Left colon (tissue), 2 donors: ENCODE measurements at regions not wholly inside any gene's neighbourhood (a gene's known extent, or its start where the extent isn't known, plus 50 kb on each side); places are given as distances from the start of the nearest gene placed in this dataset.

ENCODE experiments used
- ATAC-seq: fragments of 200-7000 bp; cut with Tn5 transposase; one replicate; pipeline ENCODE4 v1.9.1; 2020; ENCODE audit warnings: mild to moderate bottlenecking, moderate library complexity
- DNase-seq, 2 donors: peaks; one replicate each; pipeline ENCODE4 v3.0.0-alpha.2; 2020
- intact Hi-C, 2 donors: fragments of 100-400 bp; cut with DNase I in 1 of 2; cut with micrococcal nuclease in 1 of 2; formaldehyde crosslinking; loops; one replicate each; pipeline versions ENCODE4 v1.11.2 to v1.14.0; 2022; cut with DNase I, micrococcal nuclease
- donor health status: DM: no; HTN: no; CAD: no.
- donor health status: DM: yes; HTN: yes; CAD: no.

GRCh38 chr12:92488735-92489134 lies 214.1 kb upstream of the PLEKHG7 start:
- ATAC-seq: no peak
- intact Hi-C loops: no loop called here
- DNase-seq: no peak

- intact Hi-C loops: no loop called here
These were observed 215.7 kb upstream of the PLEKHG7 start for GRCh38 chr12:92487138-92487485.

GRCh38 chr12:92486443-92487137 lies 216.2 kb upstream of the PLEKHG7 start:
- ATAC-seq: no peak
- DNase-seq: no peak
- intact Hi-C loops: no loop called here

More at GRCh38 chr12:92487138-92487485, 215.7 kb upstream of the PLEKHG7 start:
- DNase-seq: no peak
- ATAC-seq: no peak

GRCh38 chr12:92485351-92486348 lies 217.1 kb upstream of the PLEKHG7 start:
- DNase-seq (no peak), ATAC-seq (no peak)
- intact Hi-C loops: no loop called here

- ATAC-seq: no peak
- intact Hi-C loops: no loop called here
- no peak for DNase-seq
These were observed 220.2 kb upstream of the PLEKHG7 start for GRCh38 chr12:92482599-92482998.

GRCh38 chr12:92481066-92481465 lies 221.7 kb upstream of the PLEKHG7 start:
- DNase-seq: no peak
- no peak for ATAC-seq
- intact Hi-C loops: no loop called here

- intact Hi-C loops: no loop called here
- ATAC-seq (no peak), DNase-seq (no peak)
These were observed 224.1 kb upstream of the PLEKHG7 start for GRCh38 chr12:92478692-92479091.

GRCh38 chr12:92476844-92477243 lies 225.9 kb upstream of the PLEKHG7 start:
- DNase-seq (no peak), ATAC-seq (no peak)
- intact Hi-C loops: no loop called here

GRCh38 chr12:92473564-92473963 lies 229.2 kb upstream of the PLEKHG7 start:
- no peak for ATAC-seq
- no peak for DNase-seq
- intact Hi-C loops: no loop called here

GRCh38 chr12:92472201-92472600 lies 230.6 kb upstream of the PLEKHG7 start:
- DNase-seq (no peak), ATAC-seq (peak; percentile 94)
- intact Hi-C loops: no loop called here

- ATAC-seq: no peak
- DNase-seq: no peak
- intact Hi-C loops: no loop called here
These were observed 231.2 kb upstream of the PLEKHG7 start for GRCh38 chr12:92471551-92471950.

GRCh38 chr12:92470608-92471021 lies 232.2 kb upstream of the PLEKHG7 start:
- DNase-seq (no peak), ATAC-seq (no peak)
- intact Hi-C loops: no loop called here

- intact Hi-C loops: no loop called here
- ATAC-seq: peak; percentile 35
- no peak for DNase-seq
These were observed 233.0 kb upstream of the PLEKHG7 start for GRCh38 chr12:92469837-92470236.

- intact Hi-C loops: no loop called here
- DNase-seq (no peak), ATAC-seq (no peak)
These were observed 234.3 kb upstream of the PLEKHG7 start for GRCh38 chr12:92468358-92469020.

GRCh38 chr12:92467886-92468285 lies 234.9 kb upstream of the PLEKHG7 start:
- DNase-seq (no peak), ATAC-seq (no peak)
- intact Hi-C loops: no loop called here

GRCh38 chr12:92466391-92467305 lies 236.1 kb upstream of the PLEKHG7 start:
- DNase-seq: peak; percentile 30
- peak; percentile 20 for ATAC-seq
- intact Hi-C loops: no loop called here

GRCh38 chr12:92465786-92466295 lies 236.9 kb upstream of the PLEKHG7 start:
- no peak for DNase-seq
- intact Hi-C loops: no loop called here
- no peak for ATAC-seq

- intact Hi-C loops: no loop called here
- DNase-seq (no peak), ATAC-seq (no peak)
These were observed 237.9 kb upstream of the PLEKHG7 start for GRCh38 chr12:92464911-92465310.
